HFF-Myc (cell line): ENCODE measurements at regions not wholly inside any gene's neighbourhood (a gene's known extent, or its start where the extent isn't known, plus 50 kb on each side); places are given as distances from the start of the nearest gene placed in this dataset.

Source experiments
- DNase-seq: peaks from one replicate; pipeline ENCODE4 v3.0.0-alpha.2; 2011; ENCODE audit warnings: low read depth; ENCODE audit errors: extremely low read depth
- H3K4me3 ChIP-seq: replicated peaks from 2 replicates; pipeline ENCODE4 v1.5.1; 2011; ENCODE audit warnings: low read depth, mild to moderate bottlenecking, control low read depth, low read length
- TF ChIP-seq, protein P1 (sequence below): IDR thresholded peaks from 2 replicates; pipeline ENCODE4 v1.5.1; 2012; ENCODE audit warnings: mild to moderate bottlenecking, low read depth, low read length, control low read depth; ENCODE audit errors: missing control alignments

GRCh38 chr20:60569116-60569515, 610.9 kb downstream of the CDH26 start:
- H3K4me3 ChIP-seq = no peak overlapping the region
- DNase-seq = no peak
- TF ChIP-seq, protein P1, sequence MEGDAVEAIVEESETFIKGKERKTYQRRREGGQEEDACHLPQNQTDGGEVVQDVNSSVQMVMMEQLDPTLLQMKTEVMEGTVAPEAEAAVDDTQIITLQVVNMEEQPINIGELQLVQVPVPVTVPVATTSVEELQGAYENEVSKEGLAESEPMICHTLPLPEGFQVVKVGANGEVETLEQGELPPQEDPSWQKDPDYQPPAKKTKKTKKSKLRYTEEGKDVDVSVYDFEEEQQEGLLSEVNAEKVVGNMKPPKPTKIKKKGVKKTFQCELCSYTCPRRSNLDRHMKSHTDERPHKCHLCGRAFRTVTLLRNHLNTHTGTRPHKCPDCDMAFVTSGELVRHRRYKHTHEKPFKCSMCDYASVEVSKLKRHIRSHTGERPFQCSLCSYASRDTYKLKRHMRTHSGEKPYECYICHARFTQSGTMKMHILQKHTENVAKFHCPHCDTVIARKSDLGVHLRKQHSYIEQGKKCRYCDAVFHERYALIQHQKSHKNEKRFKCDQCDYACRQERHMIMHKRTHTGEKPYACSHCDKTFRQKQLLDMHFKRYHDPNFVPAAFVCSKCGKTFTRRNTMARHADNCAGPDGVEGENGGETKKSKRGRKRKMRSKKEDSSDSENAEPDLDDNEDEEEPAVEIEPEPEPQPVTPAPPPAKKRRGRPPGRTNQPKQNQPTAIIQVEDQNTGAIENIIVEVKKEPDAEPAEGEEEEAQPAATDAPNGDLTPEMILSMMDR = no peak

DNA sequence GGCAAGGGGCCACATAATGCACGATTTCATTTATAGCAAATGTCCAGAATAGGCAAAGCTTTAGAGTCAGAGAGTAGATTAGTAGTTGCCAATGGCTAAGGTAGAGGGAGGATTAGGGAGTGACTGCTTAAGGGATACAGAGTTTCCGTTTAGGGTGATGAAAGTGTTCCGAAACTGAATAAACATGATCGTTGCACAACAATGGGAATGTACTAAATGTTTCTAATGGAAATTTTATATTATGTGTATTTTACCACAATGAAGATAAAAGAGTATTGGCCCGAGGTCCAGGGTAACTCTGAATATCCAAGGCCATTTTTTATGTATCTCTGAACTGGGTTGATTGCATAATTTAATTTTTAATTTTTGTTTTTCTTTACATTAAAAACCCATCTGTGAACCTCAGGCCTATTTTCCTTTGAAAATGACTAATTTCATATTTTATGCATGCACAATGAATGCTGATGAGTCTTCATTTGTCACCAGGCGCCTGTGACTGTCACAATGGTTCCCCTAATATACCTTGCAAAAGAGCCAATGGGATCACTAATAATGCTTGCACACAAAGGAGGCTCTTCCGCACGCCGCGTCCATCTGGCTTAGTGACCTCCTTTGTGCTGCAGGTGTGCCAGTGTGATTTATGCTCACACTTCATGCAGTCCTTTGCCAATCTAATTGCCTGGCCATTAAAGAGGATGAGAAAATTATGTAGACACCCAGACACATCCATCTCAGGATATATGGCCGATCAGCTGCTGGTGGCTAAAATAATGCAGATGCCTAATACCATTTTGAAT, 612.5 kb downstream of the CDH26 start:
- no peak overlapping the region for H3K4me3 ChIP-seq
- no peak for DNase-seq
- TF ChIP-seq, protein P1 = no peak

DNA sequence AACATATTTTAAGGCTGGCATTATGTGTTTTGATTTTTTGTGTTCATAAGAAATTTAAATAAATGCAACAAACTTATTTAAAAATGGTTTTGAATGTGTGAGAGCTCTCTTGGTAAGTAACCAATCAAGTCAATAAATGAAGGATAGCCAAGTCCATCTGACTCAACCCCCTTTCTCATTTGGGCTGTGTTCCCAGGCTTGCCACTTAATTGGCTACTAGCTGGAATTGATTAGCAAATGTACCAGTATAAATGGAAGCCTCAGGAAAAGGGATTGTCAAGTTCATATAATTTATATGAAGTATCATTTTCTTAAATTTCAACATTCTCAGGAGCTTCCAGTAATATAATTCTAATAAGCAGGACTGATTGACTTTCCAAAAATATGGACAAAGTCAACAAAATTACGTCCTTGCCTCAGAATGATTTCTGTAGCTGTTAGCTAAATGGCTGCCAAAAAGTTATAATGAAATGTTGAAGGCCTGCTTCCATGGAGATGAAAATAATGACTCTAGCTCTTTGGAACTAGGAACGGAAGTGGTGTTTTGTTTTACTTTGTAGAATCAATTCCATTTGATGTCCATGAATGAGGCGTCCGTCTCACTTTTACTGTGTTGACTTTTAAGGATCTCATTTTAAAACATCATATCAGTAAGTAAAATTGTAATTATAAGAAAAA, 614.9 kb downstream of the CDH26 start:
- DNase-seq = no peak
- no peak overlapping the region for H3K4me3 ChIP-seq
- TF ChIP-seq, protein P1 = no peak

DNA sequence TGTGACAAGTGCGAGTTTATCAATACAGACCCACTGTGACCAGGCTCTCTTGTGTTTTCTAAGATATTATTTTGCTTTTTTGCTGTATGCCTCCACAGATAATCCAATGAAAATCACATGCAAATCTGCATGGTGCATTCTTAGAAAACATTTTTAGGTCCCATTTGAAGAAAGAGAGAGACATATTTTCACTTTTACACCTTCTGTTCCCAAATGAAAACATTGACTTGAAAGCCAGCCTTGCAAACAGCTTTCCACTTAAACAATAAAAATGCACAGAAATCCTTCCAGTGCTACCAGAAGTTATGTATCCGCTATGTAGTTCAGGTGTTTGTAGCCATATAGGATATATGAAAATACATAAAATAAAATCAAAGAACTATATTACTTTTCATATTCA, 618.0 kb downstream of the CDH26 start:
- DNase-seq = no peak
- no peak overlapping the region for H3K4me3 ChIP-seq
- TF ChIP-seq, protein P1 = no peak

GRCh38 chr20:60579941-60580515, 621.8 kb downstream of the CDH26 start:
- TF ChIP-seq, protein P1 = no peak
- no peak overlapping the region for H3K4me3 ChIP-seq
- DNase-seq = no peak

GRCh38 chr20:60581606-60582115, 623.4 kb downstream of the CDH26 start:
- no peak overlapping the region for H3K4me3 ChIP-seq
- no peak for DNase-seq
- TF ChIP-seq, protein P1 = no peak
